GM10266 (cell line): ENCODE measurements at regions not wholly inside any gene's neighbourhood (a gene's known extent, or its start where the extent isn't known, plus 50 kb on each side); places are given as distances from the start of the nearest gene placed in this dataset.

Experiments
- DNase-seq: peaks from one replicate; pipeline ENCODE4 v3.0.0; 2012; ENCODE audit errors: extremely low spot score
- TF ChIP-seq, protein P1 (sequence below): IDR thresholded peaks from 2 replicates; pipeline ENCODE4 v1.5.1; 2012; ENCODE audit warnings: mild to moderate bottlenecking, low read depth; ENCODE audit not compliant: control insufficient read depth, insufficient read depth; ENCODE audit errors: missing control alignments

DNA sequence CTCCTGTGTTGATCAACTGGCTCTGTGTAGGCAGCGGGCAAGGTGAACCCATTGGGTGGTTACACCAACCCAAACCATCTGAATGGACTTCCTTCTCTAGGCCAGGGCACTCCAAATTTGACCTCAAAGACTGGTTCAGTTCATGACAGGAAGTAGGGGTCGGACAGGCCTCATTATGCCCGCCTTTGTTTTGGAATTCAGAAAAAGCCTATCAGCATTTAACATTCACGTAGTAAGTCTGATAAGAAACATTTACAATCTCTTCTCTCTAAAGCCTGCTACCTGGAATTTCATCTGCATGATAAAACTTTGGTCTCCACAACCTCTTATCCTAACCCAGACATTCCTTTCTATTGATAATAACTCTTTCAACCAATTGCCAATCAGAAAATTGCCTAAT lies 97.1 kb upstream of the ETV3 start:
- TF ChIP-seq, protein P1, sequence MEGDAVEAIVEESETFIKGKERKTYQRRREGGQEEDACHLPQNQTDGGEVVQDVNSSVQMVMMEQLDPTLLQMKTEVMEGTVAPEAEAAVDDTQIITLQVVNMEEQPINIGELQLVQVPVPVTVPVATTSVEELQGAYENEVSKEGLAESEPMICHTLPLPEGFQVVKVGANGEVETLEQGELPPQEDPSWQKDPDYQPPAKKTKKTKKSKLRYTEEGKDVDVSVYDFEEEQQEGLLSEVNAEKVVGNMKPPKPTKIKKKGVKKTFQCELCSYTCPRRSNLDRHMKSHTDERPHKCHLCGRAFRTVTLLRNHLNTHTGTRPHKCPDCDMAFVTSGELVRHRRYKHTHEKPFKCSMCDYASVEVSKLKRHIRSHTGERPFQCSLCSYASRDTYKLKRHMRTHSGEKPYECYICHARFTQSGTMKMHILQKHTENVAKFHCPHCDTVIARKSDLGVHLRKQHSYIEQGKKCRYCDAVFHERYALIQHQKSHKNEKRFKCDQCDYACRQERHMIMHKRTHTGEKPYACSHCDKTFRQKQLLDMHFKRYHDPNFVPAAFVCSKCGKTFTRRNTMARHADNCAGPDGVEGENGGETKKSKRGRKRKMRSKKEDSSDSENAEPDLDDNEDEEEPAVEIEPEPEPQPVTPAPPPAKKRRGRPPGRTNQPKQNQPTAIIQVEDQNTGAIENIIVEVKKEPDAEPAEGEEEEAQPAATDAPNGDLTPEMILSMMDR = no peak
- DNase-seq = no peak

DNA sequence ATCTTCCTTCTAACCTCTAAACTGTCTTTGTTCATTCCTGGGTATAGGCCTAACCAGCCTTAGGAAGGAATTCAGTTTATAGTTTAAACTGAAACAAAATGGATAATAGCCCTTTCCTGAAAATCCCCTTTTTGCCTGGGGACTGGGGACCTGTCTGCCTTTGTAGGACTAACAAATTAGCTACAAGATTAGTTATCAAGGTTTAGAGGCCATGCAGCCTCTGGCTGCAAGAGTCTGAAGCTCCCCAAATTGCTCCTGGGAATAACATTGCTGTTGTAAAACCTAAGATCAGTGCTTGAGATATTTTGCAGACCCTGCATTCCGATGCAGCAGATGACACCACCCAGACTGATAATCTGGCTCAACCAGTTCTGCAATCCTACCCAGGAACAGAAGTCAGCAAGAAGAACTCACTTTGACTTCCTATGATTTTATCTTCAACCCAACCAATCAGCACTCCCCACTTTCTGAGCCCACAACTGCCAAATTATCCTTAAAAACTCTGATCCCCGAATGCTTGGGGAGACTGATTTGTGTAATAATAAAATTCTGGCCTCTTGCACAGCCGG lies 96.6 kb upstream of the ETV3 start:
- TF ChIP-seq, protein P1 = no peak
- DNase-seq = no peak

DNA sequence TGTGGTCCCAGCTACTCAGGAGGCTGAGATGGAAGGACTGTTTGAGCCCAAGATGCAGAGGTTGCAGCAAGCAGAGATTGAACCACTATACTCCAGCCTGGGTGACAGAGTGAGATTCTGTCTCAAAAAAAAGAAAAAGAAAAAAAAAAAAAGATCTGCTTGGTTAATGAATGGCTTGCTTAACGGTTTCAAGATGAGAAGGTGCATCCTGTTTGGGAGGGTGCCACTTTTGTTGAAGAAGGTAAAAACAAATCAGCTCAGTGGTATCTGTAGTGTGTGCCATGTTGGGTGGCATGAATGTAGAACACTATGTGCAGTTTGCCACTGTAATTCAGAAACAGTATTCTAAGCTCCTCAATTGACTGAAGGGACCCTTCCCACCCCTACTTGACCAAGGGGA lies 94.9 kb upstream of the ETV3 start:
- no peak for DNase-seq
- TF ChIP-seq, protein P1 = no peak

DNA sequence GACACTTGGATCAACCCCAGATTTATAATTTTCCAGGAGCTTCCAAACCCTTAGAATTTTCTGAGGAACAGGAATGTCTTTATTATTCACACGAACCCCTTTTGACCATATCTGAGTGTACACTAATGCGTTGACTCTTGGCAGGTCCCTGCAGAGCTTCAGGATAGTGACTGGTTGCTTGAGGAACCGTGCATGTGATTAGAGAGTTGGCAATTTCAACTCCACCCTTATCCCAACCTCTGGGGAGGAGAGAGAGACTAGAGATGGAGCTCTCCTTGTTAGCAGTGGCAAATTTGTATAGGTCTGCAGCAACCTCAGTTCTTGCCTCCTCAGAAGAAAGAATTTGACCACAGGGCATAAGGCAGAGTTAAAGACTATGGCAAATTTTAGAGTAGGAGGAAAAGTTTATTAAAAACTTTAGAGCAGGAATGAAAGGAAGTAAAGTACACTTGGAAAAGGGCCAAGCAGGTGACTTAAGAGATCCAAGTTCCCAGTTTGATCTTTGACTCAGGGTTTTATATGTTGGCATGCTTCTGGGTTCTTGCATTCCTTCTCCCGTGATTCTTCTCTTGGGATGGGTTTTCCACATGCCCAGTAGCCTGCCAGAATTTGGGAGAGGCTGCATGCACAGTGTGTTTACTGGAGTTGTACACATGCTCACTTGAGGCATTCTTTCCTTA lies 93.8 kb upstream of the ETV3 start:
- TF ChIP-seq, protein P1 = no peak
- DNase-seq = no peak

DNA sequence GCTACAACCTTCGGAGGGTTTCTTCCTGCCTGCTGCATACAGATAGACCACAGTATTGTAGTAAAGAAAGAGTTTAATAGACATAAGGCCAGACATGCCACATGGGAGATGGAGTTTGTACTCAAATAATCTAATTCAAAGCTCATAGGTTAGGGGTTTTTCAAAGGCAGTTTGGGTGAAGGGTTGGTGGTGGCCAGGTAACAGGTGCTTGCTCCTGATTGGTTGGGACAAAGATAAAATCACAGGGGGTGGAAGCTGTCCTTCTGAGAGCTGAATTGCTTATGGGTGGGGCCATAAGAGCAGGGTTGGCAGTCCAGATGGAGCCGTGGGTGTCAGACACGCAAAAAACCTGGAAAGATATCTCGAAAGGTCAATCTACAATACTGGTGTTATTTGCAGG lies 92.3 kb upstream of the ETV3 start:
- TF ChIP-seq, protein P1 = no peak
- DNase-seq = no peak

DNA sequence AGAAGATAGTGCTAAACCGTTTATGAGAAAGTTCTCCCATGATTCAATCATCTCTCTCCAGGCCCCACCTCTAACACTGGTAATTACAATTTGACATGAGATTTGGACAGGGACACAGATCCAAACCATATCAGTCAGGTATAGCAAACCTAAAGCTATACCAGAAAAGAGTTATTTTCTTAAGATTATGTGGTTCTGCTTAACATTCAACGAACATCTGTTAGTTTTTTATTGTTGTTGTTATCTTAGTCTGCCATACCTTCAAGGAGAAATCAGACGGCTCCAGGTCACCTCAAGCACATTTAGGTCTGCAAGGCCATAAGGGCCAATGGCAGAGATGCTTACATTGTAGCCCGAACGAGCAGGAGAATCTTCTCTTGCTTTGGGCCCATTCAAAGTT lies 89.5 kb upstream of the ETV3 start:
- TF ChIP-seq, protein P1 = no peak
- no peak for DNase-seq

DNA sequence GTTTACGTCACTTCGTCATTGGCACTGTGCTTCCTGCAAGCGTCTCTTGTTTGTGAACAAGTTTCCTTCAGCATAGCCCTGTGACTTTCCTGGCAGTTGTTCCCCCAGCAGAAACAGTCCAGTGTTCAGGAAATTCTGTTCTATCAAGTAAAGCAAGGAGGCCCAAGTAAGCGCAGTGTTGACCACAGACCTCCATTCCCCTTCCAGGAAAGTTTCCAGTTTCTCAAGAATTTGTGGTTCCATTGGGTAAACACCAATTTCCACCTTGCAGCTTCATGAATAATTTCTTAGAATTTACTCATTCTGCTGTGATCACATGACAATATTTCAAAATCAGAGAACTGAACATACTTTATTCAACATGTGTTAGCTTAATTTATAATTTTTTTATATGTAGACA lies 88.5 kb upstream of the ETV3 start:
- TF ChIP-seq, protein P1 = no peak

More for the DNA sequence above, 88.5 kb upstream of the ETV3 start:
- no peak for DNase-seq
